BE2C (cell line): ENCODE measurements at regions not wholly inside any gene's neighbourhood (a gene's known extent, or its start where the extent isn't known, plus 50 kb on each side); places are given as distances from the start of the nearest gene placed in this dataset.

ENCODE experiments used
- DNase-seq: peaks from one replicate; pipeline ENCODE4 v3.0.0-alpha.2; 2020
- H3K27me3 ChIP-seq: fragments of 250-450 bp; sonication (Bioruptor Pico); 2 replicates; pipeline ENCODE4 v1.5.1; 2020; ENCODE audit warnings: mild to moderate bottlenecking
- H3K36me3 ChIP-seq: fragments of 250-450 bp; sonication (Bioruptor Pico); 2 replicates; pipeline ENCODE4 v1.5.1; 2020; ENCODE audit warnings: mild to moderate bottlenecking
- H3K4me1 ChIP-seq: fragments of 250-450 bp; sonication (Bioruptor Pico); 2 replicates; pipeline ENCODE4 v1.5.1; 2020
- H3K4me3 ChIP-seq: 2 replicates; pipeline ENCODE4 v1.5.1; 2011; ENCODE audit warnings: low read depth, low read length
- H3K9me3 ChIP-seq: fragments of 250-450 bp; sonication (Bioruptor Pico); 2 replicates; pipeline ENCODE4 v1.5.1; 2020
- CTCF ChIP-seq: IDR thresholded peaks from 2 replicates; pipeline ENCODE4 v1.5.1; 2012; ENCODE audit warnings: mild to moderate bottlenecking, low read depth, low read length

GRCh38 chr14:83923842-83924241, 1606.1 kb upstream of the FLRT2 start:
- no peaks in the 10 kb centered on the region for H3K9me3 ChIP-seq
- H3K4me1 ChIP-seq, result no peaks in the 10 kb centered on the region
- no peaks in the 10 kb centered on the region for H3K27me3 ChIP-seq
- TF ChIP-seq CTCF, result no peak
- DNase-seq, result no peak
- H3K36me3 ChIP-seq, result no peaks in the 10 kb centered on the region
- H3K4me3 ChIP-seq, result no peak overlapping the region

- H3K4me1 ChIP-seq, result no peaks in the 10 kb centered on the region
- TF ChIP-seq CTCF, result no peak
- H3K4me3 ChIP-seq, result no peak overlapping the region
- H3K27me3 ChIP-seq, result no peaks in the 10 kb centered on the region
- no peaks in the 10 kb centered on the region for H3K9me3 ChIP-seq
- no peaks in the 10 kb centered on the region for H3K36me3 ChIP-seq
- DNase-seq, result no peak
Measured at GRCh38 chr14:83924259-83924658, 1605.7 kb upstream of the FLRT2 start.

GRCh38 chr14:83940253-83940652, 1589.7 kb upstream of the FLRT2 start:
- Histone ChIP-seq H3K9me3 (no peaks in the 10 kb centered on the region; the same call in 1 of the 2 replicates), H3K36me3 (no peaks in the 10 kb centered on the region), H3K27me3 (no peaks in the 10 kb centered on the region), H3K4me1 (no peaks in the 10 kb centered on the region), H3K4me3 (no peak overlapping the region)
- no peak for TF ChIP-seq CTCF
- DNase-seq, result no peak

GRCh38 chr14:83958359-83958758, 1571.6 kb upstream of the FLRT2 start:
- no peak for TF ChIP-seq CTCF
- no peak for DNase-seq

GRCh38 chr14:83960832-83961512, 1569.0 kb upstream of the FLRT2 start:
- no peak for TF ChIP-seq CTCF
- DNase-seq, result no peak
- Histone ChIP-seq H3K27me3 (no peaks in the 10 kb centered on the region), H3K36me3 (no peaks in the 10 kb centered on the region), H3K4me3 (no peak overlapping the region), H3K9me3 (no peaks in the 10 kb centered on the region), H3K4me1 (no peaks in the 10 kb centered on the region)

More at GRCh38 chr14:83958359-83958758, 1571.6 kb upstream of the FLRT2 start:
- Histone ChIP-seq H3K4me3 (no peak overlapping the region), H3K36me3 (no peaks in the 10 kb centered on the region), H3K27me3 (no peaks in the 10 kb centered on the region), H3K4me1 (no peaks in the 10 kb centered on the region), H3K9me3 (no peaks in the 10 kb centered on the region)

- Histone ChIP-seq H3K9me3 (no peaks in the 10 kb centered on the region), H3K4me3 (no peak overlapping the region), H3K4me1 (no peaks in the 10 kb centered on the region), H3K36me3 (no peaks in the 10 kb centered on the region), H3K27me3 (no peaks in the 10 kb centered on the region)
- TF ChIP-seq CTCF, result no peak
- DNase-seq, result no peak
Measured at GRCh38 chr14:83969998-83970397, 1559.9 kb upstream of the FLRT2 start.
